H1 (cell line): ENCODE measurements at regions not wholly inside any gene's neighbourhood (a gene's known extent, or its start where the extent isn't known, plus 50 kb on each side); places are given as distances from the start of the nearest gene placed in this dataset.

Experiments used
- CTCF ChIA-PET: fragments of 300-600 bp; sonication (Branson Sonifier 250); formaldehyde crosslinking; loops from one replicate; lab custom pipeline; 2021; ENCODE audit not compliant: partially characterized antibody; lab: Charles Lee
- POLR2A ChIA-PET: fragments of 300-600 bp; sonication (Branson Sonifier 250); formaldehyde crosslinking; loops from one replicate; lab custom pipeline; 2021; ENCODE audit warnings: inconsistent platforms; ENCODE audit not compliant: partially characterized antibody; lab: Charles Lee
- DNase-seq, 2 experiments: peaks; one replicate each; pipeline versions ENCODE4 v3.0.0 to v3.0.0-alpha.2; 2010 to 2022; ENCODE audit warnings: low spot score in 2 of 2, low read depth in 1 of 2, mixed read lengths in 1 of 2
- FAIRE-seq: peaks from 2 replicates; lab custom pipeline; 2011; peaks lifted over from hg19 to GRCh38; lab: Jason Lieb, UNC
- H2AFZ ChIP-seq: 2 replicates; pipeline ENCODE4 v1.8.1; 2012; ENCODE audit warnings: low read length, inconsistent platforms
- H2AK5ac ChIP-seq: 2 replicates; pipeline ENCODE4 v1.6.1; 2013; ENCODE audit warnings: low read depth, low read length
- H2BK120ac ChIP-seq: replicated peaks from 2 replicates; pipeline ENCODE3; 2013; ENCODE audit warnings: low read depth, low read length, inconsistent platforms
- H2BK12ac ChIP-seq: 2 replicates; pipeline ENCODE4 v1.6.1; 2013; ENCODE audit warnings: low read depth, low read length
- H2BK15ac ChIP-seq: 2 replicates; pipeline ENCODE4 v1.6.1; 2013; ENCODE audit warnings: low read length
- H2BK20ac ChIP-seq: 2 replicates; pipeline ENCODE4 v1.6.1; 2013; ENCODE audit warnings: low read length
- H2BK5ac ChIP-seq: 2 replicates; pipeline ENCODE4 v1.6.1; 2013; ENCODE audit warnings: low read depth, low read length
- H3K14ac ChIP-seq: 2 replicates; pipeline ENCODE4 v1.6.1; 2013; ENCODE audit warnings: inconsistent platforms; ENCODE audit not compliant: insufficient read length
- H3K18ac ChIP-seq: 2 replicates; pipeline ENCODE4 v1.6.1; 2013; ENCODE audit warnings: low read length; ENCODE audit errors: extremely low read depth
- H3K23ac ChIP-seq: 2 replicates; pipeline ENCODE4 v1.6.1; 2013; ENCODE audit warnings: inconsistent platforms; ENCODE audit not compliant: insufficient read length
- H3K23me2 ChIP-seq: 2 replicates; pipeline ENCODE4 v1.6.1; 2013; ENCODE audit warnings: low read depth, low read length
- H3K27ac ChIP-seq: 2 replicates; pipeline ENCODE4 v1.6.1; 2011; ENCODE audit warnings: low read depth, low read length, inconsistent platforms
- H3K27me3 ChIP-seq, 4 experiments: replicated peaks in 1 of 4; 1 replicate in 1 of 4; 2 replicates in 3 of 4; pipeline versions ENCODE4 v1.6.1 to v1.8.1; 2011 to 2013; ENCODE audit warnings: low read length in 3 of 4, mild to moderate bottlenecking in 3 of 4, inconsistent platforms in 2 of 4, mixed read lengths in 2 of 4, moderate library complexity in 1 of 4; ENCODE audit not compliant: control insufficient read depth in 3 of 4, insufficient read depth in 3 of 4; ENCODE audit errors: extremely low read depth in 1 of 4
- H3K36me3 ChIP-seq, 4 experiments: 2 replicates each; pipeline versions ENCODE4 v1.6.1 to v1.8.1; 2011 to 2013; ENCODE audit warnings: mild to moderate bottlenecking in 4 of 4, low read length in 3 of 4, moderate library complexity in 2 of 4, control low read depth in 1 of 4, inconsistent platforms in 1 of 4; ENCODE audit not compliant: insufficient read depth in 4 of 4, control insufficient read depth in 2 of 4
- H3K4ac ChIP-seq: replicated peaks from 2 replicates; pipeline ENCODE3; 2013; ENCODE audit warnings: low read length, low read depth, mixed read lengths, inconsistent platforms; ENCODE audit not compliant: insufficient read length
- H3K4me1 ChIP-seq, 4 experiments: replicated peaks in 1 of 4; 1 replicate in 1 of 4; 2 replicates in 3 of 4; pipeline versions ENCODE4 v1.6.1 to v1.8.1; 2011 to 2013; ENCODE audit warnings: low read length in 3 of 4, inconsistent platforms in 2 of 4, mixed read lengths in 1 of 4; ENCODE audit not compliant: insufficient read depth in 4 of 4, control insufficient read depth in 3 of 4
- H3K4me2 ChIP-seq, 2 experiments: 2 replicates each; pipeline versions ENCODE4 v1.6.1 to v1.8.1; 2011 to 2013; ENCODE audit warnings: low read depth in 2 of 2, low read length in 2 of 2, control low read depth in 1 of 2, inconsistent platforms in 1 of 2, mild to moderate bottlenecking in 1 of 2; ENCODE audit not compliant: insufficient read depth in 1 of 2
- H3K4me3 ChIP-seq, 4 experiments: fragments of 200-600, 300-600 bp in 1 of 4; sonication (generic), shearing (Covaris generic), sonication (Bioruptor Twin) in 1 of 4; 2 replicates each; pipeline versions ENCODE4 v1.5.1 to v1.8.1; 2011 to 2016; ENCODE audit warnings: low read length in 4 of 4, low read depth in 3 of 4, control low read depth in 2 of 4, inconsistent platforms in 2 of 4, mild to moderate bottlenecking in 2 of 4, mixed read lengths in 1 of 4, moderate library complexity in 1 of 4; ENCODE audit not compliant: insufficient read depth in 2 of 4; ENCODE audit errors: extremely low read depth in 1 of 4
- H3K56ac ChIP-seq: replicated peaks from 2 replicates; pipeline ENCODE3; 2013; ENCODE audit warnings: low read depth, mild to moderate bottlenecking, mixed read lengths, low read length, inconsistent platforms; ENCODE audit not compliant: insufficient read length
- H3K79me1 ChIP-seq: 2 replicates; pipeline ENCODE4 v1.6.1; 2013; ENCODE audit warnings: low read depth, low read length, control low read depth
- H3K79me2 ChIP-seq, 2 experiments: 2 replicates each; pipeline versions ENCODE4 v1.6.1 to v1.8.1; 2012 to 2013; ENCODE audit warnings: low read length in 2 of 2, mild to moderate bottlenecking in 2 of 2, inconsistent platforms in 1 of 2; ENCODE audit not compliant: insufficient read depth in 2 of 2, control insufficient read depth in 1 of 2
- H3K9ac ChIP-seq, 4 experiments: replicated peaks in 1 of 4; 1 replicate in 1 of 4; 2 replicates in 3 of 4; pipeline versions ENCODE4 v1.6.1 to v1.8.1; 2011 to 2013; ENCODE audit warnings: low read depth in 3 of 4, low read length in 3 of 4, control low read depth in 2 of 4, mild to moderate bottlenecking in 2 of 4, moderate library complexity in 2 of 4, inconsistent platforms in 1 of 4; ENCODE audit errors: extremely low read depth in 1 of 4
- H3K9me3 ChIP-seq, 2 experiments: 2 replicates each; pipeline versions ENCODE4 v1.6.1 to v1.8.1; 2012 to 2013; ENCODE audit warnings: mild to moderate bottlenecking in 2 of 2, moderate library complexity in 2 of 2, control low read depth in 1 of 2, inconsistent platforms in 1 of 2, low read depth in 1 of 2, low read length in 1 of 2, mixed read lengths in 1 of 2; ENCODE audit not compliant: insufficient read depth in 2 of 2
- H4K20me1 ChIP-seq, 2 experiments: replicated peaks in 1 of 2; 2 replicates each; pipeline versions ENCODE3 to v1.8.1; 2011 to 2013; ENCODE audit warnings: inconsistent platforms in 2 of 2, low read length in 2 of 2, mild to moderate bottlenecking in 1 of 2; ENCODE audit not compliant: insufficient read depth in 2 of 2, control insufficient read depth in 1 of 2
- H4K5ac ChIP-seq: 2 replicates; pipeline ENCODE4 v1.6.1; 2013; ENCODE audit warnings: low read length, low read depth, mixed read lengths, inconsistent platforms; ENCODE audit not compliant: insufficient read length
- H4K8ac ChIP-seq: 2 replicates; pipeline ENCODE4 v1.8.0; 2013; ENCODE audit warnings: mild to moderate bottlenecking, moderate library complexity, low read length, inconsistent platforms; ENCODE audit not compliant: insufficient read depth; ENCODE audit errors: extremely low read depth
- H4K91ac ChIP-seq: replicated peaks from 2 replicates; pipeline ENCODE3; 2013; ENCODE audit warnings: low read length, mixed read lengths, inconsistent platforms; ENCODE audit not compliant: insufficient read length
- ASH2L ChIP-seq: fragments of 200-600, 300-600 bp; sonication (generic); IDR thresholded peaks from one replicate; pipeline ENCODE4 v1.7.1; 2017; ENCODE audit warnings: low read length
- CTBP2 ChIP-seq: IDR thresholded peaks from 2 replicates; pipeline ENCODE4 v1.7.0; 2011; ENCODE audit warnings: borderline replicate concordance, mild to moderate bottlenecking, moderate library complexity, mixed read lengths, low read length; ENCODE audit not compliant: insufficient read depth, insufficient read length
- EZH2 ChIP-seq: fragments of 200-600 bp; sonication (generic); IDR thresholded peaks from 2 replicates; pipeline ENCODE4 v1.7.1; 2012; ENCODE audit warnings: low read depth, mild to moderate bottlenecking, moderate library complexity, low read length, inconsistent platforms; ENCODE audit not compliant: severe bottlenecking
- HDAC2 ChIP-seq, 2 experiments: fragments of 300-600 bp in 1 of 2; sonication (generic) in 1 of 2; IDR thresholded peaks; 2 replicates each; pipeline ENCODE4 v1.6.1; 2011 to 2012; ENCODE audit warnings: low read depth in 2 of 2, low read length in 2 of 2, mild to moderate bottlenecking in 2 of 2, moderate library complexity in 2 of 2, borderline replicate concordance in 1 of 2, inconsistent platforms in 1 of 2
- POLR2AphosphoS5 ChIP-seq: IDR thresholded peaks from 2 replicates; pipeline ENCODE4 v1.6.1; 2011; ENCODE audit warnings: low read depth, low read length
- POU5F1 ChIP-seq: IDR thresholded peaks from 2 replicates; pipeline ENCODE4 v1.6.1; 2011; ENCODE audit warnings: low read depth, mild to moderate bottlenecking, low read length, moderate library complexity
- RFX5 ChIP-seq: IDR thresholded peaks from 2 replicates; pipeline ENCODE4 v1.6.1; 2011; ENCODE audit warnings: low read depth, low read length, improper control_type of control experiment, borderline replicate concordance
- SP4 ChIP-seq: IDR thresholded peaks from 2 replicates; pipeline ENCODE4 v1.6.1; 2012; ENCODE audit warnings: low read length, inconsistent platforms
- SRF ChIP-seq: IDR thresholded peaks from 2 replicates; pipeline ENCODE4 v1.6.1; 2011; ENCODE audit warnings: mild to moderate bottlenecking, low read depth, low read length, moderate library complexity
- WGBS, 2 experiments: shearing (Covaris generic) in 1 of 2; methylation state at CpG; one replicate each; pipeline versions ENCODE4 v1.1.6 to v1.1.7; 2013 to 2015; ENCODE audit warnings: low lambda C conversion rate in 2 of 2, mixed read lengths in 2 of 2, inconsistent platforms in 1 of 2, low coverage in 1 of 2, missing lambda C conversion rate in 1 of 2; ENCODE audit not compliant: insufficient replicate concordance in 2 of 2, insufficient coverage in 1 of 2, insufficient read length in 1 of 2; ENCODE audit errors: extremely low coverage in 1 of 2, missing lambda C conversion rate in 1 of 2; 5-methylcytosine and 5-hydroxymethylcytosine counted together
- TF ChIP-seq, protein P1 (sequence below), 3 experiments: IDR thresholded peaks; 1 replicate in 2 of 3; 2 replicates in 1 of 3; pipeline versions ENCODE4 v1.5.1 to v1.6.1; 2011; ENCODE audit warnings: low read length in 3 of 3, mild to moderate bottlenecking in 3 of 3, inconsistent platforms in 2 of 3, low read depth in 1 of 3, moderate library complexity in 1 of 3; ENCODE audit not compliant: insufficient read depth in 1 of 3; ENCODE audit errors: control extremely low read depth in 1 of 3
- TF ChIP-seq, protein P2 (sequence below): IDR thresholded peaks from 2 replicates; pipeline ENCODE4 v1.6.1; 2011; ENCODE audit warnings: low read length, improper control_type of control experiment

DNA sequence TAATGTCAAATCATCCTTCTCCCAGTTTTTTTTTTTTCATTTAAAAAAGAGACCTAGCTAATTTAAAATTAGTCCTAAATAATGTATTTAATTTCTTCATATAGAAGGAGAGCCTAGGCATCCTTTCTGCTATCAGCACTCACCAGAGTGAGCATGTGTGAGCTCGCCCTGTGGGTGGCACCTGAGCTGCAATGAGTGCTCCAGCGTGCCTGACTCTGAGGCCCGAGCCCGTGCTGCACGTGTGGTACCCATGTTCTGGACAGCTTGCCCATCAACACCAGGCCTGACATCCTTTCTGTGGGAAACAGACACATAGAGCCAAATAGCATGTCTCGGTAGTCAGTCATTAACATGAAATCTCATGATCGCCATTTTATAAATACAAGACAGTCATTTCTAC is 381.4 kb downstream of the DTWD2 start:
- no peak for FAIRE-seq
- 85% methylated on average over 7 of the region's 7 CpGs; no CpG with 5 or more reads in 1 of the 2 experiments for WGBS, 2 experiments
- no peak for TF ChIP-seq SP4
- TF ChIP-seq RFX5 = no peak
- TF ChIP-seq HDAC2 (IDR thresholded peaks at IDR 0.05; ENCODE audit: borderline replicate concordance in 1 of 2, low read depth in 2 of 2, low read length in 2 of 2) = no peak
- TF ChIP-seq, protein P1, sequence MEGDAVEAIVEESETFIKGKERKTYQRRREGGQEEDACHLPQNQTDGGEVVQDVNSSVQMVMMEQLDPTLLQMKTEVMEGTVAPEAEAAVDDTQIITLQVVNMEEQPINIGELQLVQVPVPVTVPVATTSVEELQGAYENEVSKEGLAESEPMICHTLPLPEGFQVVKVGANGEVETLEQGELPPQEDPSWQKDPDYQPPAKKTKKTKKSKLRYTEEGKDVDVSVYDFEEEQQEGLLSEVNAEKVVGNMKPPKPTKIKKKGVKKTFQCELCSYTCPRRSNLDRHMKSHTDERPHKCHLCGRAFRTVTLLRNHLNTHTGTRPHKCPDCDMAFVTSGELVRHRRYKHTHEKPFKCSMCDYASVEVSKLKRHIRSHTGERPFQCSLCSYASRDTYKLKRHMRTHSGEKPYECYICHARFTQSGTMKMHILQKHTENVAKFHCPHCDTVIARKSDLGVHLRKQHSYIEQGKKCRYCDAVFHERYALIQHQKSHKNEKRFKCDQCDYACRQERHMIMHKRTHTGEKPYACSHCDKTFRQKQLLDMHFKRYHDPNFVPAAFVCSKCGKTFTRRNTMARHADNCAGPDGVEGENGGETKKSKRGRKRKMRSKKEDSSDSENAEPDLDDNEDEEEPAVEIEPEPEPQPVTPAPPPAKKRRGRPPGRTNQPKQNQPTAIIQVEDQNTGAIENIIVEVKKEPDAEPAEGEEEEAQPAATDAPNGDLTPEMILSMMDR (IDR thresholded peaks at IDR 0.05; ENCODE audit: control extremely low read depth in 1 of 3, insufficient read depth in 1 of 3, low read depth in 1 of 3, low read length in 3 of 3) = no peak
- no peak for TF ChIP-seq POU5F1
- TF ChIP-seq, protein P2, sequence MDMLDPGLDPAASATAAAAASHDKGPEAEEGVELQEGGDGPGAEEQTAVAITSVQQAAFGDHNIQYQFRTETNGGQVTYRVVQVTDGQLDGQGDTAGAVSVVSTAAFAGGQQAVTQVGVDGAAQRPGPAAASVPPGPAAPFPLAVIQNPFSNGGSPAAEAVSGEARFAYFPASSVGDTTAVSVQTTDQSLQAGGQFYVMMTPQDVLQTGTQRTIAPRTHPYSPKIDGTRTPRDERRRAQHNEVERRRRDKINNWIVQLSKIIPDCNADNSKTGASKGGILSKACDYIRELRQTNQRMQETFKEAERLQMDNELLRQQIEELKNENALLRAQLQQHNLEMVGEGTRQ = no peak
- TF ChIP-seq SRF = no peak
- no peak for TF ChIP-seq ASH2L
- TF ChIP-seq POLR2AphosphoS5 = no peak
- no peak for TF ChIP-seq CTBP2
- TF ChIP-seq EZH2 = no peak

More for the DNA sequence above, 381.4 kb downstream of the DTWD2 start:
- H3K4ac ChIP-seq = no peak overlapping the region
- H3K4me2 ChIP-seq = no peak overlapping the region
- ChIA-PET POLR2A (no interaction called here), CTCF (interaction anchor here (1.0 to 1.4 kb wide), 2 partner anchors 185 to 1016 kb away, joined by 3 to 5 read pairs; no protein-coding TSS in a partner anchor)
- H3K56ac ChIP-seq = no peak overlapping the region
- H3K36me3 ChIP-seq = no peaks in the 10 kb centered on the region
- H3K18ac ChIP-seq = no peak overlapping the region
- H3K79me2 ChIP-seq = no peaks in the 10 kb centered on the region
- H3K27me3 ChIP-seq = no peaks in the 10 kb centered on the region
- H3K4me3 ChIP-seq = no peak overlapping the region
- H3K23ac ChIP-seq = no peak overlapping the region
- 0 out of 7 replicates have a peak, but pooled peaks cover 0 to 2% (median 0%) of the 10 kb centered on the region in 4 experiments for H3K4me1 ChIP-seq
- no peaks in the 10 kb centered on the region for H3K23me2 ChIP-seq
- no peak overlapping the region for H4K5ac ChIP-seq
- DNase-seq = no peak
- H3K9ac ChIP-seq = no peak overlapping the region
- no peak overlapping the region for H2BK120ac ChIP-seq
- no peaks in the 10 kb centered on the region for H4K20me1 ChIP-seq
- H2BK20ac ChIP-seq = no peak overlapping the region
- H3K14ac ChIP-seq = no peak overlapping the region
- no peaks in the 10 kb centered on the region for H3K9me3 ChIP-seq
- H2AFZ ChIP-seq = no peak overlapping the region
- H2BK12ac ChIP-seq = no peak overlapping the region; the same call in 1 of the 2 replicates
- no peak overlapping the region for H4K91ac ChIP-seq
- no peak overlapping the region for H2BK5ac ChIP-seq
- no peak overlapping the region for H3K27ac ChIP-seq
- no peak overlapping the region for H4K8ac ChIP-seq
- H3K79me1 ChIP-seq = no peaks in the 10 kb centered on the region
- H2AK5ac ChIP-seq = no peak overlapping the region
- no peak overlapping the region for H2BK15ac ChIP-seq
